ENCODE measurements at regions not wholly inside any gene's neighbourhood (a gene's known extent, or its start where the extent isn't known, plus 50 kb on each side); places are given as distances from the start of the nearest gene placed in this dataset.

DNA sequence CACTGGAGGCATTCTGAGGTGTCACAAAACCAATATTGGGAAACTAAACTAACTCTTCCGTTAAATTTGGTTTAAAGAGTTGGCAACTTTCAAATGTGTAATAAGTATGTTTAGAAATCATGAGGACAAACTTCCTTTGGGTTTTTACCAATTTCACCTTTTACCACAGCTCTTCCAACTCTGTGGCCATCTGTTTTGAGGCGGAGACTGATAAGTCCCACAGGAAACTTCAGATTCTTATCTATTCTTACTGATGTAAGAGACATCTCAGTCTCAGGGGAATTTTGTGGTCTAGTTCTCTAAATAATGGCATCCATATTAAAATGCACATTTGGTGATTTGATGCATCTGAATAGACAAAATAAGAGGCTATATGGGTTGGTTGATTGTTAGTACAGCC is 229.2 kb upstream of the AFF2 start:
- H3K4me2 ChIP-seq (ENCODE audit: low read length): no peak overlapping the region
- no peaks in the 10 kb centered on the region for H4K20me1 ChIP-seq (ENCODE audit: insufficient read depth, low read length)
- no peaks in the 10 kb centered on the region for H3F3A ChIP-seq (ENCODE audit: insufficient read depth, low read length)
- H3K4me3 ChIP-seq (ENCODE audit: low read depth, low read length, poor library complexity, severe bottlenecking): no peak overlapping the region
- H3K9me2 ChIP-seq (ENCODE audit: low read depth, low read length): no peaks in the 10 kb centered on the region
- no peaks in the 10 kb centered on the region for H3K79me2 ChIP-seq (ENCODE audit: insufficient read depth, low read length)
- no peak overlapping the region for H3K9ac ChIP-seq (ENCODE audit: low read length)
- H3K27ac ChIP-seq (ENCODE audit: low read depth, low read length, poor library complexity, severe bottlenecking): no peak overlapping the region
- H3K9me3 ChIP-seq (ENCODE audit: low read length): no peaks in the 10 kb centered on the region
- TF ChIP-seq EZH2 (IDR thresholded peaks at IDR 0.05; ENCODE audit: borderline replicate concordance, low read length): no peak
- H3K4me1 ChIP-seq (ENCODE audit: insufficient read depth, low read length, severe bottlenecking): no peaks in the 10 kb centered on the region
- no peaks in the 10 kb centered on the region for H3K27me3 ChIP-seq (ENCODE audit: insufficient read depth, low read length)
- no peaks in the 10 kb centered on the region for H3K36me3 ChIP-seq (ENCODE audit: insufficient read depth, low read length)
- H2AFZ ChIP-seq (ENCODE audit: low read length): no peak overlapping the region

DNA sequence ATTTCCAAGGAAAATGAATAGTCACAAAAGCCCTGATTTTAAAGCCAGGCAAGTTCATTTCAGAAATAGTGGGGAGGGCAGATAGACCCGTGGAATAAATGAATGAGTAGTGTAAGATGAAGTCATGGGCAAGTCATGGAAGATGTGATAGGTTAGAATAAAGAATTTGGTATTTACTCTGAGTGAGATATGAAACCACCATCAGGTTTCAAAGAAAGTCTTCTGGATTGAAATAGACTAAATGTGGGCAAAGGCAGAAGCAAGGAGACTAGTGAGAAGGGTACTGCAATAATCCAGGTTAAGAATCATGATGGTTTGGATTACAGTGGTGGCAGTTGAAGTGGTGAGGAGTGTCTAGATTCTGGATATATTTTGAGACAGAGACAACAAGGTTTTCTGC is 218.5 kb upstream of the AFF2 start:
- Histone ChIP-seq H3F3A (ENCODE audit: insufficient read depth, low read length) (no peaks in the 10 kb centered on the region), H2AFZ (ENCODE audit: low read length) (no peak overlapping the region), H3K79me2 (ENCODE audit: insufficient read depth, low read length) (no peaks in the 10 kb centered on the region), H3K36me3 (ENCODE audit: insufficient read depth, low read length) (no peaks in the 10 kb centered on the region), H3K9me3 (ENCODE audit: low read length) (no peaks in the 10 kb centered on the region), H3K27me3 (ENCODE audit: insufficient read depth, low read length) (no peaks in the 10 kb centered on the region), H3K27ac (ENCODE audit: low read depth, low read length, poor library complexity, severe bottlenecking) (no peak overlapping the region), H4K20me1 (ENCODE audit: insufficient read depth, low read length) (no peaks in the 10 kb centered on the region), H3K9ac (ENCODE audit: low read length) (no peak overlapping the region), H3K4me3 (ENCODE audit: low read depth, low read length, poor library complexity, severe bottlenecking) (no peak overlapping the region), H3K9me2 (ENCODE audit: low read depth, low read length) (no peaks in the 10 kb centered on the region), H3K4me2 (ENCODE audit: low read length) (no peak overlapping the region), H3K4me1 (ENCODE audit: insufficient read depth, low read length, severe bottlenecking) (no peaks in the 10 kb centered on the region)
- TF ChIP-seq, protein P1, sequence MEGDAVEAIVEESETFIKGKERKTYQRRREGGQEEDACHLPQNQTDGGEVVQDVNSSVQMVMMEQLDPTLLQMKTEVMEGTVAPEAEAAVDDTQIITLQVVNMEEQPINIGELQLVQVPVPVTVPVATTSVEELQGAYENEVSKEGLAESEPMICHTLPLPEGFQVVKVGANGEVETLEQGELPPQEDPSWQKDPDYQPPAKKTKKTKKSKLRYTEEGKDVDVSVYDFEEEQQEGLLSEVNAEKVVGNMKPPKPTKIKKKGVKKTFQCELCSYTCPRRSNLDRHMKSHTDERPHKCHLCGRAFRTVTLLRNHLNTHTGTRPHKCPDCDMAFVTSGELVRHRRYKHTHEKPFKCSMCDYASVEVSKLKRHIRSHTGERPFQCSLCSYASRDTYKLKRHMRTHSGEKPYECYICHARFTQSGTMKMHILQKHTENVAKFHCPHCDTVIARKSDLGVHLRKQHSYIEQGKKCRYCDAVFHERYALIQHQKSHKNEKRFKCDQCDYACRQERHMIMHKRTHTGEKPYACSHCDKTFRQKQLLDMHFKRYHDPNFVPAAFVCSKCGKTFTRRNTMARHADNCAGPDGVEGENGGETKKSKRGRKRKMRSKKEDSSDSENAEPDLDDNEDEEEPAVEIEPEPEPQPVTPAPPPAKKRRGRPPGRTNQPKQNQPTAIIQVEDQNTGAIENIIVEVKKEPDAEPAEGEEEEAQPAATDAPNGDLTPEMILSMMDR (IDR thresholded peaks at IDR 0.05; ENCODE audit: low read length): no peak
- TF ChIP-seq EZH2 (IDR thresholded peaks at IDR 0.05; ENCODE audit: borderline replicate concordance, low read length): no peak

DNA sequence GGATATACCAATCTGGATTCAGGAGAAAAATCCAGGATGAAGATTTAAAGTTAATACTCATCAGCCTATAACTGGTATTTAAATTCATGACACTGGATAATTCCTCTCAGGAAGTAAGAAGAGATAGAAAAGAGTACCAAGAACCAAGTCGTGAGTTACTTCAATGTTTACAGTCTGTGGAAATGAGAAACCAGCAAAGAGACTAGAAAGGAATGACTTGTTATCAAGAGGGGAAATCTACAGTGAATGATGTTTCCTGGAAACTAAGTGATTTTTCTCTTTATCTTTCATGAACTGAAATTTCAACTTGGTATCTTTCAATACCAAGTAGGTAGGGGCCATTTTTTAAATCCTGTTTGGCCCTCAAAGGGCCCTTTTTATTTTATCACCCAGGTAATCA is 217.9 kb upstream of the AFF2 start:
- H2AFZ ChIP-seq (ENCODE audit: low read length): no peak overlapping the region
- H3K9me3 ChIP-seq (ENCODE audit: low read length): no peaks in the 10 kb centered on the region
- H3K4me2 ChIP-seq (ENCODE audit: low read length): no peak overlapping the region
- H3K9me2 ChIP-seq (ENCODE audit: low read depth, low read length): no peaks in the 10 kb centered on the region
- no peaks in the 10 kb centered on the region for H3K79me2 ChIP-seq (ENCODE audit: insufficient read depth, low read length)
- H3K36me3 ChIP-seq (ENCODE audit: insufficient read depth, low read length): no peaks in the 10 kb centered on the region
- TF ChIP-seq, protein P1 (IDR thresholded peaks at IDR 0.05; ENCODE audit: low read length): no peak
- no peaks in the 10 kb centered on the region for H3K27me3 ChIP-seq (ENCODE audit: insufficient read depth, low read length)
- no peaks in the 10 kb centered on the region for H4K20me1 ChIP-seq (ENCODE audit: insufficient read depth, low read length)
- H3K4me1 ChIP-seq (ENCODE audit: insufficient read depth, low read length, severe bottlenecking): no peaks in the 10 kb centered on the region
- H3K4me3 ChIP-seq (ENCODE audit: low read depth, low read length, poor library complexity, severe bottlenecking): no peak overlapping the region
- no peaks in the 10 kb centered on the region for H3F3A ChIP-seq (ENCODE audit: insufficient read depth, low read length)
- H3K27ac ChIP-seq (ENCODE audit: low read depth, low read length, poor library complexity, severe bottlenecking): no peak overlapping the region
- H3K9ac ChIP-seq (ENCODE audit: low read length): no peak overlapping the region

DNA sequence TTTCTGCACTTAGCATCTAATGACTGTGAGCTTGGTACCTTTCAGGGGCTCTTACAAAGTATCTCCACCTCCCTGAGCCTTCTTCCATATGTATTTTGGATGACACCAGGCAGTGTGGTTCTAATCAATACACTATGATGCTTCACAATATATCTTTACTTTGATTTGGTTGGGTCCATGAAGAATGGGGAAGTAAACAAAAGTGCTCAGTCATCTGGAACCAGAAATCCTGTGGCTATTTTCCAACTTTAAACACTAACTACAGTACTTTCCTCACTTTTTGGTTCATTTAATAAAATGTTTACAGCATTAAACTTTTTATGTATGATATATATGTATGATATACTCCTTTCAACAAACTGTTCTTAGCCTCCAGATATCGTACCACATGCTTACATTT is 216.4 kb upstream of the AFF2 start:
- Histone ChIP-seq H2AFZ (ENCODE audit: low read length) (no peak overlapping the region), H3F3A (ENCODE audit: insufficient read depth, low read length) (no peaks in the 10 kb centered on the region), H3K4me3 (ENCODE audit: low read depth, low read length, poor library complexity, severe bottlenecking) (no peak overlapping the region), H3K9me2 (ENCODE audit: low read depth, low read length) (no peaks in the 10 kb centered on the region), H4K20me1 (ENCODE audit: insufficient read depth, low read length) (no peaks in the 10 kb centered on the region), H3K4me1 (ENCODE audit: insufficient read depth, low read length, severe bottlenecking) (no peaks in the 10 kb centered on the region), H3K9ac (ENCODE audit: low read length) (no peak overlapping the region), H3K36me3 (ENCODE audit: insufficient read depth, low read length) (no peaks in the 10 kb centered on the region), H3K27ac (ENCODE audit: low read depth, low read length, poor library complexity, severe bottlenecking) (no peak overlapping the region), H3K9me3 (ENCODE audit: low read length) (no peaks in the 10 kb centered on the region), H3K27me3 (ENCODE audit: insufficient read depth, low read length) (no peaks in the 10 kb centered on the region), H3K79me2 (ENCODE audit: insufficient read depth, low read length) (no peaks in the 10 kb centered on the region), H3K4me2 (ENCODE audit: low read length) (no peak overlapping the region)
- TF ChIP-seq, protein P1 (IDR thresholded peaks at IDR 0.05; ENCODE audit: low read length): no peak
- TF ChIP-seq EZH2 (IDR thresholded peaks at IDR 0.05; ENCODE audit: borderline replicate concordance, low read length): no peak

Data from OCI-LY1 (cell line).